ENCODE measurements at regions not wholly inside any gene's neighbourhood (a gene's known extent, or its start where the extent isn't known, plus 50 kb on each side); places are given as distances from the start of the nearest gene placed in this dataset.
A peak's percentile ranks its signal among the peaks of the same experiment; 100 is the strongest.

DNA sequence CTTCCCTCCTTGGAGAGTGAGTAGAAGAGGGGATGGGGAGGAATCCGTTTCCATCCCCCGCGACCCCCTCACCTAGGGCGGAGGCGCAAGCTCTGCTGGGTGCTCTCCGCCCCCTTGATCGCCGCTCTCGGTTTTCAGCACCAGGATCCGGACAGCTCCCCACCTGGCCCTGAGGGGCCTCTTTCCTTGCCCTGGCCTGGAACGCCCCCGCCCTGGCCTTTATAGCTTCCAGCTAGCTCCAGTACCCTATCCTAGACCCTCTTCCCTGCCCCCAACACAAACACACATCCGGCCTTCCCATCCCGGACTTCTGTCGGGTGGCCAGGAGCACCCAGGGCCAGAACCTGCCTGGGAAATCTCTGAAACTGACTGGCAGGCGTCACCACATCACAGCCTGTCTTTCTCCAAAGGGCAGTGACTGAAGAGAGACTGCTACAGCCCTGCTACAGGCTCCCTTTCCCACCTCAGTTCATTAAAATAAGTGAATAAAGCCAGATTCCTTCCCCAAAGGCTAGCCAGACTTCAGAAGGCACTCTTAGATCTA is 72.3 kb upstream of the LEP start:
- Mint-ChIP-seq H3K9me3 (no peaks in the 10 kb centered on the region), H3K36me3 (no peaks in the 10 kb centered on the region), H3K4me3 (peak overlapping the region; percentile 75), H3K27ac (no peak overlapping the region), H3K4me1 (peaks cover 30% of the 10 kb centered on the region), H3K27me3 (ENCODE audit: low read depth) (peaks cover 85% of the 10 kb centered on the region)
- peak; percentile 67 for ATAC-seq
- peak; percentile 95 for DNase-seq (ENCODE audit: low spot score)
- POLR2A ChIA-PET: interaction anchor here (0.9 kb wide), 1 partner anchor 23 kb away, joined by 3 read pairs; no protein-coding TSS in a partner anchor
- CTCF ChIA-PET: interaction anchor here (1.1 to 10.3 kb wide), 7 partner anchors 9 to 540 kb away, joined by 3 to 112 read pairs (median 5); no protein-coding TSS in a partner anchor
- TF ChIP-seq FOXK1 (CRISPR knock-in tag; IDR thresholded peaks at IDR 0.05) (0 out of 2 replicates have a peak, but pooled peaks have one; percentile 61), NR2C2 (CRISPR knock-in tag; IDR thresholded peaks at IDR 0.05) (0 out of 2 replicates have a peak, but pooled peaks have one; percentile 51), TCF7 (CRISPR knock-in tag; IDR thresholded peaks at IDR 0.05; ENCODE audit: low read depth) (no peak), MYBL2 (CRISPR knock-in tag; IDR thresholded peaks at IDR 0.05) (no peak; the same call in 1 of the 2 replicates), ZNF219 (CRISPR knock-in tag; IDR thresholded peaks at IDR 0.05; ENCODE audit: borderline replicate concordance) (peak; percentile 93), FOXP1 (CRISPR knock-in tag; IDR thresholded peaks at IDR 0.05; ENCODE audit: borderline replicate concordance) (peak; percentile 75; the same call in 1 of the 2 replicates), ZBTB21 (CRISPR knock-in tag; IDR thresholded peaks at IDR 0.05; ENCODE audit: borderline replicate concordance) (peak; percentile 61; the same call in 1 of the 2 replicates), RELA (CRISPR knock-in tag; IDR thresholded peaks at IDR 0.05; ENCODE audit: borderline replicate concordance) (0 out of 2 replicates have a peak, but pooled peaks have one; percentile 54), SMAD4 (CRISPR knock-in tag; IDR thresholded peaks at IDR 0.05) (peak; percentile 55; the same call in 1 of the 2 replicates), JUN (CRISPR knock-in tag; IDR thresholded peaks at IDR 0.05) (peak; percentile 83), GABPB1 (CRISPR knock-in tag; IDR thresholded peaks at IDR 0.05) (no peak), E2F1 (CRISPR knock-in tag; IDR thresholded peaks at IDR 0.05) (peak; percentile 78; the same call in 1 of the 2 replicates), SOX15 (CRISPR knock-in tag; IDR thresholded peaks at IDR 0.05) (no peak), MAX (CRISPR knock-in tag; IDR thresholded peaks at IDR 0.05) (peak; percentile 71; the same call in 1 of the 2 replicates), PRDM15 (CRISPR knock-in tag; IDR thresholded peaks at IDR 0.05) (peak; percentile 6; the same call in 1 of the 2 replicates), ATF6 (CRISPR knock-in tag; IDR thresholded peaks at IDR 0.05) (no peak), ZBTB43 (CRISPR knock-in tag; IDR thresholded peaks at IDR 0.05) (0 out of 2 replicates have a peak, but pooled peaks have one; percentile 58), TEAD4 (CRISPR knock-in tag; IDR thresholded peaks at IDR 0.05) (peak; percentile 57; the same call in 1 of the 2 replicates), CREB1 (CRISPR knock-in tag; IDR thresholded peaks at IDR 0.05) (peak; percentile 90), ATF3 (CRISPR knock-in tag; conservative IDR thresholded peaks at IDR 0.05) (no peak), ZNF423 (CRISPR knock-in tag; IDR thresholded peaks at IDR 0.05) (no peak), SMAD3 (CRISPR knock-in tag; IDR thresholded peaks at IDR 0.05; ENCODE audit: borderline replicate concordance) (peak; percentile 88), IRF2 (CRISPR knock-in tag; IDR thresholded peaks at IDR 0.05; ENCODE audit: borderline replicate concordance, low read depth) (no peak)
- TF ChIP-seq, protein P1, sequence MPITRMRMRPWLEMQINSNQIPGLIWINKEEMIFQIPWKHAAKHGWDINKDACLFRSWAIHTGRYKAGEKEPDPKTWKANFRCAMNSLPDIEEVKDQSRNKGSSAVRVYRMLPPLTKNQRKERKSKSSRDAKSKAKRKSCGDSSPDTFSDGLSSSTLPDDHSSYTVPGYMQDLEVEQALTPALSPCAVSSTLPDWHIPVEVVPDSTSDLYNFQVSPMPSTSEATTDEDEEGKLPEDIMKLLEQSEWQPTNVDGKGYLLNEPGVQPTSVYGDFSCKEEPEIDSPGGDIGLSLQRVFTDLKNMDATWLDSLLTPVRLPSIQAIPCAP (CRISPR knock-in tag; IDR thresholded peaks at IDR 0.05): 0 out of 2 replicates have a peak, but pooled peaks have one; percentile 23
- TF ChIP-seq, protein P2, sequence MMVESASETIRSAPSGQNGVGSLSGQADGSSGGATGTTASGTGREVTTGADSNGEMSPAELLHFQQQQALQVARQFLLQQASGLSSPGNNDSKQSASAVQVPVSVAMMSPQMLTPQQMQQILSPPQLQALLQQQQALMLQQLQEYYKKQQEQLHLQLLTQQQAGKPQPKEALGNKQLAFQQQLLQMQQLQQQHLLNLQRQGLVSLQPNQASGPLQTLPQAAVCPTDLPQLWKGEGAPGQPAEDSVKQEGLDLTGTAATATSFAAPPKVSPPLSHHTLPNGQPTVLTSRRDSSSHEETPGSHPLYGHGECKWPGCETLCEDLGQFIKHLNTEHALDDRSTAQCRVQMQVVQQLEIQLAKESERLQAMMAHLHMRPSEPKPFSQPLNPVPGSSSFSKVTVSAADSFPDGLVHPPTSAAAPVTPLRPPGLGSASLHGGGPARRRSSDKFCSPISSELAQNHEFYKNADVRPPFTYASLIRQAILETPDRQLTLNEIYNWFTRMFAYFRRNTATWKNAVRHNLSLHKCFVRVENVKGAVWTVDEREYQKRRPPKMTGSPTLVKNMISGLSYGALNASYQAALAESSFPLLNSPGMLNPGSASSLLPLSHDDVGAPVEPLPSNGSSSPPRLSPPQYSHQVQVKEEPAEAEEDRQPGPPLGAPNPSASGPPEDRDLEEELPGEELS (CRISPR knock-in tag; IDR thresholded peaks at IDR 0.05): peak; percentile 82
